H1 (cell line): ENCODE measurements at regions not wholly inside any gene's neighbourhood (a gene's known extent, or its start where the extent isn't known, plus 50 kb on each side); places are given as distances from the start of the nearest gene placed in this dataset.

Experiments used
- CTCF ChIA-PET: fragments of 300-600 bp; sonication (Branson Sonifier 250); formaldehyde crosslinking; loops from one replicate; lab custom pipeline; 2021; ENCODE audit not compliant: partially characterized antibody; lab: Charles Lee
- POLR2A ChIA-PET: fragments of 300-600 bp; sonication (Branson Sonifier 250); formaldehyde crosslinking; loops from one replicate; lab custom pipeline; 2021; ENCODE audit warnings: inconsistent platforms; ENCODE audit not compliant: partially characterized antibody; lab: Charles Lee
- DNase-seq, 2 experiments: peaks; one replicate each; pipeline versions ENCODE4 v3.0.0 to v3.0.0-alpha.2; 2010 to 2022; ENCODE audit warnings: low spot score in 2 of 2, low read depth in 1 of 2, mixed read lengths in 1 of 2
- FAIRE-seq: peaks from 2 replicates; lab custom pipeline; 2011; peaks lifted over from hg19 to GRCh38; lab: Jason Lieb, UNC
- H2AFZ ChIP-seq: 2 replicates; pipeline ENCODE4 v1.8.1; 2012; ENCODE audit warnings: low read length, inconsistent platforms
- H2AK5ac ChIP-seq: 2 replicates; pipeline ENCODE4 v1.6.1; 2013; ENCODE audit warnings: low read depth, low read length
- H2BK120ac ChIP-seq: replicated peaks from 2 replicates; pipeline ENCODE3; 2013; ENCODE audit warnings: low read depth, low read length, inconsistent platforms
- H2BK12ac ChIP-seq: 2 replicates; pipeline ENCODE4 v1.6.1; 2013; ENCODE audit warnings: low read depth, low read length
- H2BK15ac ChIP-seq: 2 replicates; pipeline ENCODE4 v1.6.1; 2013; ENCODE audit warnings: low read length
- H2BK20ac ChIP-seq: 2 replicates; pipeline ENCODE4 v1.6.1; 2013; ENCODE audit warnings: low read length
- H2BK5ac ChIP-seq: 2 replicates; pipeline ENCODE4 v1.6.1; 2013; ENCODE audit warnings: low read depth, low read length
- H3K14ac ChIP-seq: 2 replicates; pipeline ENCODE4 v1.6.1; 2013; ENCODE audit warnings: inconsistent platforms; ENCODE audit not compliant: insufficient read length
- H3K18ac ChIP-seq: 2 replicates; pipeline ENCODE4 v1.6.1; 2013; ENCODE audit warnings: low read length; ENCODE audit errors: extremely low read depth
- H3K23ac ChIP-seq: 2 replicates; pipeline ENCODE4 v1.6.1; 2013; ENCODE audit warnings: inconsistent platforms; ENCODE audit not compliant: insufficient read length
- H3K23me2 ChIP-seq: 2 replicates; pipeline ENCODE4 v1.6.1; 2013; ENCODE audit warnings: low read depth, low read length
- H3K27ac ChIP-seq: 2 replicates; pipeline ENCODE4 v1.6.1; 2011; ENCODE audit warnings: low read depth, low read length, inconsistent platforms
- H3K27me3 ChIP-seq, 4 experiments: replicated peaks in 1 of 4; 1 replicate in 1 of 4; 2 replicates in 3 of 4; pipeline versions ENCODE4 v1.6.1 to v1.8.1; 2011 to 2013; ENCODE audit warnings: low read length in 3 of 4, mild to moderate bottlenecking in 3 of 4, inconsistent platforms in 2 of 4, mixed read lengths in 2 of 4, moderate library complexity in 1 of 4; ENCODE audit not compliant: control insufficient read depth in 3 of 4, insufficient read depth in 3 of 4; ENCODE audit errors: extremely low read depth in 1 of 4
- H3K36me3 ChIP-seq, 4 experiments: 2 replicates each; pipeline versions ENCODE4 v1.6.1 to v1.8.1; 2011 to 2013; ENCODE audit warnings: mild to moderate bottlenecking in 4 of 4, low read length in 3 of 4, moderate library complexity in 2 of 4, control low read depth in 1 of 4, inconsistent platforms in 1 of 4; ENCODE audit not compliant: insufficient read depth in 4 of 4, control insufficient read depth in 2 of 4
- H3K4ac ChIP-seq: replicated peaks from 2 replicates; pipeline ENCODE3; 2013; ENCODE audit warnings: low read length, low read depth, mixed read lengths, inconsistent platforms; ENCODE audit not compliant: insufficient read length
- H3K4me1 ChIP-seq, 4 experiments: replicated peaks in 1 of 4; 1 replicate in 1 of 4; 2 replicates in 3 of 4; pipeline versions ENCODE4 v1.6.1 to v1.8.1; 2011 to 2013; ENCODE audit warnings: low read length in 3 of 4, inconsistent platforms in 2 of 4, mixed read lengths in 1 of 4; ENCODE audit not compliant: insufficient read depth in 4 of 4, control insufficient read depth in 3 of 4
- H3K4me2 ChIP-seq, 2 experiments: 2 replicates each; pipeline versions ENCODE4 v1.6.1 to v1.8.1; 2011 to 2013; ENCODE audit warnings: low read depth in 2 of 2, low read length in 2 of 2, control low read depth in 1 of 2, inconsistent platforms in 1 of 2, mild to moderate bottlenecking in 1 of 2; ENCODE audit not compliant: insufficient read depth in 1 of 2
- H3K4me3 ChIP-seq, 4 experiments: fragments of 200-600, 300-600 bp in 1 of 4; sonication (generic), shearing (Covaris generic), sonication (Bioruptor Twin) in 1 of 4; 2 replicates each; pipeline versions ENCODE4 v1.5.1 to v1.8.1; 2011 to 2016; ENCODE audit warnings: low read length in 4 of 4, low read depth in 3 of 4, control low read depth in 2 of 4, inconsistent platforms in 2 of 4, mild to moderate bottlenecking in 2 of 4, mixed read lengths in 1 of 4, moderate library complexity in 1 of 4; ENCODE audit not compliant: insufficient read depth in 2 of 4; ENCODE audit errors: extremely low read depth in 1 of 4
- H3K56ac ChIP-seq: replicated peaks from 2 replicates; pipeline ENCODE3; 2013; ENCODE audit warnings: low read depth, mild to moderate bottlenecking, mixed read lengths, low read length, inconsistent platforms; ENCODE audit not compliant: insufficient read length
- H3K79me1 ChIP-seq: 2 replicates; pipeline ENCODE4 v1.6.1; 2013; ENCODE audit warnings: low read depth, low read length, control low read depth
- H3K79me2 ChIP-seq, 2 experiments: 2 replicates each; pipeline versions ENCODE4 v1.6.1 to v1.8.1; 2012 to 2013; ENCODE audit warnings: low read length in 2 of 2, mild to moderate bottlenecking in 2 of 2, inconsistent platforms in 1 of 2; ENCODE audit not compliant: insufficient read depth in 2 of 2, control insufficient read depth in 1 of 2
- H3K9ac ChIP-seq, 4 experiments: replicated peaks in 1 of 4; 1 replicate in 1 of 4; 2 replicates in 3 of 4; pipeline versions ENCODE4 v1.6.1 to v1.8.1; 2011 to 2013; ENCODE audit warnings: low read depth in 3 of 4, low read length in 3 of 4, control low read depth in 2 of 4, mild to moderate bottlenecking in 2 of 4, moderate library complexity in 2 of 4, inconsistent platforms in 1 of 4; ENCODE audit errors: extremely low read depth in 1 of 4
- H3K9me3 ChIP-seq, 2 experiments: 2 replicates each; pipeline versions ENCODE4 v1.6.1 to v1.8.1; 2012 to 2013; ENCODE audit warnings: mild to moderate bottlenecking in 2 of 2, moderate library complexity in 2 of 2, control low read depth in 1 of 2, inconsistent platforms in 1 of 2, low read depth in 1 of 2, low read length in 1 of 2, mixed read lengths in 1 of 2; ENCODE audit not compliant: insufficient read depth in 2 of 2
- H4K20me1 ChIP-seq, 2 experiments: replicated peaks in 1 of 2; 2 replicates each; pipeline versions ENCODE3 to v1.8.1; 2011 to 2013; ENCODE audit warnings: inconsistent platforms in 2 of 2, low read length in 2 of 2, mild to moderate bottlenecking in 1 of 2; ENCODE audit not compliant: insufficient read depth in 2 of 2, control insufficient read depth in 1 of 2
- H4K5ac ChIP-seq: 2 replicates; pipeline ENCODE4 v1.6.1; 2013; ENCODE audit warnings: low read length, low read depth, mixed read lengths, inconsistent platforms; ENCODE audit not compliant: insufficient read length
- H4K8ac ChIP-seq: 2 replicates; pipeline ENCODE4 v1.8.0; 2013; ENCODE audit warnings: mild to moderate bottlenecking, moderate library complexity, low read length, inconsistent platforms; ENCODE audit not compliant: insufficient read depth; ENCODE audit errors: extremely low read depth
- H4K91ac ChIP-seq: replicated peaks from 2 replicates; pipeline ENCODE3; 2013; ENCODE audit warnings: low read length, mixed read lengths, inconsistent platforms; ENCODE audit not compliant: insufficient read length
- GTF2F1 ChIP-seq: IDR thresholded peaks from 2 replicates; pipeline ENCODE4 v1.6.1; 2012; ENCODE audit warnings: low read depth, low read length, improper control_type of control experiment, borderline replicate concordance
- WGBS, 2 experiments: shearing (Covaris generic) in 1 of 2; methylation state at CpG; one replicate each; pipeline versions ENCODE4 v1.1.6 to v1.1.7; 2013 to 2015; ENCODE audit warnings: low lambda C conversion rate in 2 of 2, mixed read lengths in 2 of 2, inconsistent platforms in 1 of 2, low coverage in 1 of 2, missing lambda C conversion rate in 1 of 2; ENCODE audit not compliant: insufficient replicate concordance in 2 of 2, insufficient coverage in 1 of 2, insufficient read length in 1 of 2; ENCODE audit errors: extremely low coverage in 1 of 2, missing lambda C conversion rate in 1 of 2; 5-methylcytosine and 5-hydroxymethylcytosine counted together

- no peak overlapping the region for H2BK15ac ChIP-seq
- H3K23me2 ChIP-seq: no peaks in the 10 kb centered on the region
- H3K18ac ChIP-seq: no peak overlapping the region
- FAIRE-seq (no peak), DNase-seq (no peak)
- ChIA-PET CTCF (no interaction called here), POLR2A (no interaction called here)
- no peak overlapping the region for H2AK5ac ChIP-seq
- H3K9ac ChIP-seq: no peak overlapping the region
- H3K4me2 ChIP-seq: no peak overlapping the region
- H4K20me1 ChIP-seq: no peaks in the 10 kb centered on the region
- 92% methylated on average over 3 of the region's 3 CpGs; no CpG with 5 or more reads in 1 of the 2 experiments for WGBS, 2 experiments
- no peak overlapping the region for H3K4ac ChIP-seq
- H3K4me1 ChIP-seq: no peaks in the 10 kb centered on the region
- no peak overlapping the region for H3K56ac ChIP-seq
- H3K9me3 ChIP-seq: no peaks in the 10 kb centered on the region; a peak in 1 of 4 replicates
- H4K5ac ChIP-seq: no peak overlapping the region
- H2BK5ac ChIP-seq: no peak overlapping the region
- no peaks in the 10 kb centered on the region for H3K79me2 ChIP-seq
- no peak overlapping the region for H3K14ac ChIP-seq
- no peak overlapping the region for H2BK12ac ChIP-seq
- H2AFZ ChIP-seq: no peak overlapping the region
- H4K91ac ChIP-seq: no peak overlapping the region
- 0 out of 8 replicates have a peak, but pooled peaks cover 0 to 2% (median 0%) of the 10 kb centered on the region in 4 experiments for H3K36me3 ChIP-seq
- H3K27me3 ChIP-seq: no peaks in the 10 kb centered on the region
- no peak overlapping the region for H3K27ac ChIP-seq
- no peak overlapping the region for H3K4me3 ChIP-seq
- no peak overlapping the region for H3K23ac ChIP-seq
- no peak overlapping the region for H2BK120ac ChIP-seq
- H2BK20ac ChIP-seq: no peak overlapping the region
- no peaks in the 10 kb centered on the region for H3K79me1 ChIP-seq
- H4K8ac ChIP-seq: no peak overlapping the region
- no peak for TF ChIP-seq GTF2F1
Measured at GRCh38 chr14:42229976-42230375, 623.3 kb downstream of the LRFN5 start.
